ENCODE measurements at regions not wholly inside any gene's neighbourhood (a gene's known extent, or its start where the extent isn't known, plus 50 kb on each side); places are given as distances from the start of the nearest gene placed in this dataset.

DNA sequence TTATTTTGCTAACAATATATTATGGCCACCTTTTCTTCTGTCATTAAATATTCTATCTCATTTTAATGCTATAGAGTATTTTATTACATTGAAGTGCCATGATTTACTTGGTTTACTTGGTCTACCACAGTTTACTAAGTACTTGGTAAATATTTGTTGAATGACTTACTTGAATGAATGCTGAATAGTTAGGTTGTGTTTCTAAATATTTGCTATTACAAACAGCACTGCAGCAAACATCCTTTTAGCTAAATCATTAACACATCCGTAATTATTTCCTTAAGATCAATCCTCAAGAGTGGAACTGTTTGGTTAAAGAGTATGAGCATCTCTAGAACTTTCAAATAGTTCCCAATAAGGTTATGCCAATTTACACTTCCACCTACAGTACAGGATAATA lies 318.7 kb downstream of the MYCN start:
- TF ChIP-seq, protein P1, sequence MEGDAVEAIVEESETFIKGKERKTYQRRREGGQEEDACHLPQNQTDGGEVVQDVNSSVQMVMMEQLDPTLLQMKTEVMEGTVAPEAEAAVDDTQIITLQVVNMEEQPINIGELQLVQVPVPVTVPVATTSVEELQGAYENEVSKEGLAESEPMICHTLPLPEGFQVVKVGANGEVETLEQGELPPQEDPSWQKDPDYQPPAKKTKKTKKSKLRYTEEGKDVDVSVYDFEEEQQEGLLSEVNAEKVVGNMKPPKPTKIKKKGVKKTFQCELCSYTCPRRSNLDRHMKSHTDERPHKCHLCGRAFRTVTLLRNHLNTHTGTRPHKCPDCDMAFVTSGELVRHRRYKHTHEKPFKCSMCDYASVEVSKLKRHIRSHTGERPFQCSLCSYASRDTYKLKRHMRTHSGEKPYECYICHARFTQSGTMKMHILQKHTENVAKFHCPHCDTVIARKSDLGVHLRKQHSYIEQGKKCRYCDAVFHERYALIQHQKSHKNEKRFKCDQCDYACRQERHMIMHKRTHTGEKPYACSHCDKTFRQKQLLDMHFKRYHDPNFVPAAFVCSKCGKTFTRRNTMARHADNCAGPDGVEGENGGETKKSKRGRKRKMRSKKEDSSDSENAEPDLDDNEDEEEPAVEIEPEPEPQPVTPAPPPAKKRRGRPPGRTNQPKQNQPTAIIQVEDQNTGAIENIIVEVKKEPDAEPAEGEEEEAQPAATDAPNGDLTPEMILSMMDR (conservative IDR thresholded peaks at IDR 0.05): no peak
- DNase-seq: no peak
- Mint-ChIP-seq H3K4me1 (peaks cover 12 to 14% of the 10 kb centered on the region in 2 experiments), H3K27ac (no peak overlapping the region), H3K4me3 (no peak overlapping the region), H3K27me3 (ENCODE audit: low read depth) (no peaks in the 10 kb centered on the region; the same call in 1 of the 2 replicates), H3K9me3 (peaks cover 5 to 8% of the 10 kb centered on the region in 2 experiments), H3K36me3 (ENCODE audit: insufficient read depth in 1 of 3, low read depth in 3 of 3) (peaks cover 0 to 5% (median 4%) of the 10 kb centered on the region in 3 experiments; a peak in 4 of 7 replicates)
- no peaks in the 10 kb centered on the region for H3K79me2 ChIP-seq (ENCODE audit: insufficient read depth, low read length)
- H4K8ac ChIP-seq (replicated peaks; ENCODE audit: insufficient read length, low read depth, low read length): no peak overlapping the region
- H3K14ac ChIP-seq (ENCODE audit: insufficient read depth, low read length): no peak overlapping the region
- H4K91ac ChIP-seq (ENCODE audit: insufficient read length, low read depth, low read length): no peak overlapping the region
- H4K20me1 ChIP-seq (ENCODE audit: control insufficient read depth, insufficient read depth, insufficient read length): no peaks in the 10 kb centered on the region
- no peak overlapping the region for H2BK5ac ChIP-seq (ENCODE audit: insufficient read length, low read length)
- no peak overlapping the region for H3K4me2 ChIP-seq (ENCODE audit: insufficient read depth, insufficient read length, low read length)
- no peak overlapping the region for H3K56ac ChIP-seq (ENCODE audit: insufficient read length, low read depth, low read length)
- no peak overlapping the region for H3K9ac ChIP-seq (ENCODE audit: extremely low read depth, insufficient read length, low read length)
- H3K4ac ChIP-seq (ENCODE audit: low read depth, low read length): no peak overlapping the region
- H3T11ph ChIP-seq (ENCODE audit: low read length): no peak overlapping the region
- no peaks in the 10 kb centered on the region for H3K27me3 ChIP-seq (ENCODE audit: insufficient read depth, low read length)
- no peak overlapping the region for H2BK12ac ChIP-seq (ENCODE audit: insufficient read length, low read depth, low read length)
- no peak overlapping the region for H2AK5ac ChIP-seq (ENCODE audit: insufficient read length, low read length)
- H3K23ac ChIP-seq (ENCODE audit: insufficient read length, low read depth, low read length): no peak overlapping the region
- H3K9me3 ChIP-seq (ENCODE audit: control insufficient read depth, low read depth, low read length): no peaks in the 10 kb centered on the region
- H2BK120ac ChIP-seq (ENCODE audit: low read depth, low read length, poor library complexity, severe bottlenecking): no peak overlapping the region
- no peaks in the 10 kb centered on the region for H3K4me1 ChIP-seq (ENCODE audit: insufficient read depth, low read length)
- no peak overlapping the region for H2BK20ac ChIP-seq (ENCODE audit: low read depth, low read length, poor library complexity, severe bottlenecking)
- H2AFZ ChIP-seq (ENCODE audit: low read length): no peak overlapping the region
- WGBS (ENCODE audit: extremely low coverage, insufficient read length, low lambda C conversion rate): no CpG with 5 or more reads among the region's 1 CpG
- no peak overlapping the region for H4K5ac ChIP-seq (ENCODE audit: insufficient read length, low read depth, low read length)
- H3K79me1 ChIP-seq (ENCODE audit: insufficient read depth, low read depth, low read length, poor library complexity, severe bottlenecking): no peaks in the 10 kb centered on the region
- no peak overlapping the region for H2BK15ac ChIP-seq (ENCODE audit: low read depth, low read length)
- H3K23me2 ChIP-seq (ENCODE audit: insufficient read length, low read depth, low read length, poor library complexity, severe bottlenecking): no peaks in the 10 kb centered on the region
- H3K27ac ChIP-seq (ENCODE audit: insufficient read length, low read depth, low read length): no peak overlapping the region
- no peak overlapping the region for H3K18ac ChIP-seq (ENCODE audit: insufficient read length, low read depth, low read length)

Data from H9 (cell line).